GM19395 (cell line): ENCODE measurements at regions not wholly inside any gene's neighbourhood (a gene's known extent, or its start where the extent isn't known, plus 50 kb on each side); places are given as distances from the start of the nearest gene placed in this dataset.
"Not testable (repeated sequence)": the region's sequence is repeated elsewhere in the genome, so short reads cannot be mapped to it uniquely, and the experiment has no call there.

Experiments used
- ATAC-seq: cut with Tn5 transposase; IDR thresholded peaks from one replicate; pipeline ENCODE4 v1.9.1; 2021; ENCODE audit warnings: mild to moderate bottlenecking, moderate library complexity; ENCODE audit not compliant: unreplicated experiment

GRCh38 chr5:176134529-176135223, 103.5 kb upstream of the SIMC1 start:
- ATAC-seq: no peak

GRCh38 chr5:176140138-176140537, 98.1 kb upstream of the SIMC1 start:
- ATAC-seq: not testable (repeated sequence)

- ATAC-seq: no peak
Measured at GRCh38 chr5:176144508-176144907, 93.7 kb upstream of the SIMC1 start.

- not testable (repeated sequence) for ATAC-seq
Measured at GRCh38 chr5:176149948-176150347, 88.3 kb upstream of the SIMC1 start.

- ATAC-seq: no peak
Measured at GRCh38 chr5:176151281-176151680, 86.9 kb upstream of the SIMC1 start.

GRCh38 chr5:176152191-176152929, 85.9 kb upstream of the SIMC1 start:
- ATAC-seq: no peak

- ATAC-seq: no peak
Measured at GRCh38 chr5:176152930-176153311, 85.3 kb upstream of the SIMC1 start.

- ATAC-seq: no peak
Measured at GRCh38 chr5:176153741-176154140, 84.5 kb upstream of the SIMC1 start.

GRCh38 chr5:176154821-176155220, 83.4 kb upstream of the SIMC1 start:
- no peak for ATAC-seq

- no peak for ATAC-seq
Measured at GRCh38 chr5:176155922-176156359, 82.3 kb upstream of the SIMC1 start.

- ATAC-seq: no peak
Measured at GRCh38 chr5:176157656-176158055, 80.6 kb upstream of the SIMC1 start.

- no peak for ATAC-seq
Measured at GRCh38 chr5:176161431-176161830, 76.8 kb upstream of the SIMC1 start.

- ATAC-seq: no peak
Measured at GRCh38 chr5:176162198-176162597, 76.0 kb upstream of the SIMC1 start.

- ATAC-seq: no peak
Measured at GRCh38 chr5:176162888-176163287, 75.3 kb upstream of the SIMC1 start.

- no peak for ATAC-seq
Measured at GRCh38 chr5:176166427-176166826, 71.8 kb upstream of the SIMC1 start.

GRCh38 chr5:176167800-176168199, 70.4 kb upstream of the SIMC1 start:
- no peak for ATAC-seq

- no peak for ATAC-seq
Measured at GRCh38 chr5:176169393-176170063, 68.7 kb upstream of the SIMC1 start.

GRCh38 chr5:176170084-176170483, 68.1 kb upstream of the SIMC1 start:
- ATAC-seq: no peak

- no peak for ATAC-seq
Measured at GRCh38 chr5:176171171-176171760, 67.0 kb upstream of the SIMC1 start.

- no peak for ATAC-seq
Measured at GRCh38 chr5:176172246-176172645, 66.0 kb upstream of the SIMC1 start.

GRCh38 chr5:176173647-176174046, 64.6 kb upstream of the SIMC1 start:
- no peak for ATAC-seq
